ENCODE measurements at regions not wholly inside any gene's neighbourhood (a gene's known extent, or its start where the extent isn't known, plus 50 kb on each side); places are given as distances from the start of the nearest gene placed in this dataset.

GRCh38 chr21:24681456-24681855, 925.8 kb downstream of the MRPL39 start:
- no peak for DNase-seq (ENCODE audit: low spot score)
- no peak for TF ChIP-seq CTCF (IDR thresholded peaks at IDR 0.05)
- no peak overlapping the region for H3K27ac ChIP-seq
- H3K4me3 ChIP-seq = no peak overlapping the region

GRCh38 chr21:24671901-24672300, 935.4 kb downstream of the MRPL39 start:
- DNase-seq (ENCODE audit: low spot score) = no peak
- Histone ChIP-seq H3K4me3 (no peak overlapping the region), H3K27ac (no peak overlapping the region)
- TF ChIP-seq CTCF (IDR thresholded peaks at IDR 0.05) = no peak

GRCh38 chr21:24658926-24659325, 948.4 kb downstream of the MRPL39 start:
- no peak for TF ChIP-seq CTCF (IDR thresholded peaks at IDR 0.05)
- no peak for DNase-seq (ENCODE audit: low spot score)
- no peak overlapping the region for H3K27ac ChIP-seq
- H3K4me3 ChIP-seq = no peak overlapping the region

DNA sequence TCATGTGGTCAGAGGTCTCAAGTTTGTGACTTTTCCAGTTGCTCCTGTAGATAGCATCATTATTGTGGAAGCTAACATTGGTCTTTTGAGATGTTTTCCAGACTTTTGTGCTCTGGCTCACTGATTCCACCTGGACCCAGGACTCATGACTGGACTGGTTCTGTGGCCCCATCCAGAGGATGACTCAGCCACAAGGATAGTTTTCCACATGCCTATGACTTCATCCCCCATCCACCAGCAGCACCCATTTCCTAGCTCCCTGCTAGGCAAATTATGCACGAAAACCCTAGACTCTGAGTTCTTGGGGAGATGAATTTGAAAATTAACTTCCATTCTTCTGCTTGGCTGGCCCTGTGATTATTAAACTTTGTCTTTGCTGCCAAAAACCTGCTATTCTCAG, 949.3 kb downstream of the MRPL39 start:
- H3K27ac ChIP-seq = no peak overlapping the region
- TF ChIP-seq CTCF (IDR thresholded peaks at IDR 0.05) = no peak
- no peak overlapping the region for H3K4me3 ChIP-seq
- no peak for DNase-seq (ENCODE audit: low spot score)

- Histone ChIP-seq H3K27ac (no peak overlapping the region), H3K4me3 (no peak overlapping the region)
- no peak for DNase-seq (ENCODE audit: low spot score)
- TF ChIP-seq CTCF (IDR thresholded peaks at IDR 0.05) = no peak
These were observed 957.6 kb downstream of the MRPL39 start for GRCh38 chr21:24649691-24650090.

DNA sequence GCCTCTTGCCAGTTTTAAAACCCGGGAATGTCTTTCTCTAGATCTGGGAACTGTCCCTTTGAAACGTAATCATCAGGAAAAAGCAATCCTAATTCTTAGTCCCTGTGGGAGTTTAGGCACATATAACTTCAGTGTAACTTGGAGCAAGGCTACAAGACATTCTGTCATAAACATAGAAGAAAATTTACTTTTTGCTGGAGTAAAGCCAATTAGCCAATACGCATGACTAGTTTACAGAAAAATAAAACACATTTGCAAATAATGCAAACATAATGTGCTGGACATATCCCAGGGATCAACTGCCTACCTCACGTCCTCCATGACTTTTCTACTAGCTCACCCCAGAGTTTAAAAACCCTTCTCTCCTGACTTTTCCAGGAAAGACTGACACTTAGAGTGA, 970.6 kb downstream of the MRPL39 start:
- no peak for DNase-seq (ENCODE audit: low spot score)
- no peak for TF ChIP-seq CTCF (IDR thresholded peaks at IDR 0.05)
- no peak overlapping the region for H3K27ac ChIP-seq
- H3K4me3 ChIP-seq = no peak overlapping the region

GRCh38 chr21:24634749-24635148, 972.5 kb downstream of the MRPL39 start:
- no peak for DNase-seq (ENCODE audit: low spot score)
- no peak overlapping the region for H3K4me3 ChIP-seq
- H3K27ac ChIP-seq = no peak overlapping the region
- TF ChIP-seq CTCF (IDR thresholded peaks at IDR 0.05) = no peak
